GM18861 (cell line): ENCODE measurements at regions not wholly inside any gene's neighbourhood (a gene's known extent, or its start where the extent isn't known, plus 50 kb on each side); places are given as distances from the start of the nearest gene placed in this dataset.

Experiments
- ATAC-seq: cut with Tn5 transposase; IDR thresholded peaks from one replicate; pipeline ENCODE4 v1.9.1; 2021; ENCODE audit not compliant: unreplicated experiment

- no peak for ATAC-seq
Observed at GRCh38 chr15:46766021-46766420, 951.3 kb upstream of the SEMA6D start.

- ATAC-seq = no peak
Observed at GRCh38 chr15:46768287-46768686, 949.0 kb upstream of the SEMA6D start.

GRCh38 chr15:46773016-46773415 lies 944.3 kb upstream of the SEMA6D start:
- ATAC-seq = no peak

- ATAC-seq = no peak
Observed at GRCh38 chr15:46778876-46779275, 938.4 kb upstream of the SEMA6D start.

- no peak for ATAC-seq
Observed at GRCh38 chr15:46786590-46787285, 930.6 kb upstream of the SEMA6D start.

GRCh38 chr15:46795685-46796084 lies 921.6 kb upstream of the SEMA6D start:
- no peak for ATAC-seq

GRCh38 chr15:46808834-46809233 lies 908.5 kb upstream of the SEMA6D start:
- no peak for ATAC-seq

GRCh38 chr15:46815240-46815639 lies 902.1 kb upstream of the SEMA6D start:
- no peak for ATAC-seq

GRCh38 chr15:46815765-46816164 lies 901.5 kb upstream of the SEMA6D start:
- no peak for ATAC-seq

- ATAC-seq = no peak
Observed at GRCh38 chr15:46848704-46849103, 868.6 kb upstream of the SEMA6D start.

- ATAC-seq = no peak
Observed at GRCh38 chr15:46853600-46853999, 863.7 kb upstream of the SEMA6D start.

- ATAC-seq = no peak
Observed at GRCh38 chr15:46854564-46854963, 862.7 kb upstream of the SEMA6D start.

GRCh38 chr15:46855388-46855787 lies 861.9 kb upstream of the SEMA6D start:
- ATAC-seq = no peak

GRCh38 chr15:46856839-46857502 lies 860.3 kb upstream of the SEMA6D start:
- no peak for ATAC-seq

- ATAC-seq = no peak
Observed at GRCh38 chr15:46858150-46858549, 859.2 kb upstream of the SEMA6D start.

- no peak for ATAC-seq
Observed at GRCh38 chr15:46861796-46862195, 855.5 kb upstream of the SEMA6D start.

GRCh38 chr15:46865155-46865554 lies 852.1 kb upstream of the SEMA6D start:
- ATAC-seq = no peak

- no peak for ATAC-seq
Observed at GRCh38 chr15:46872286-46872980, 844.9 kb upstream of the SEMA6D start.

- no peak for ATAC-seq
Observed at GRCh38 chr15:46872981-46873330, 844.3 kb upstream of the SEMA6D start.

GRCh38 chr15:46879032-46879770 lies 838.1 kb upstream of the SEMA6D start:
- no peak for ATAC-seq

GRCh38 chr15:46880791-46881190 lies 836.5 kb upstream of the SEMA6D start:
- ATAC-seq = no peak
